ENCODE measurements at regions not wholly inside any gene's neighbourhood (a gene's known extent, or its start where the extent isn't known, plus 50 kb on each side); places are given as distances from the start of the nearest gene placed in this dataset.

DNA sequence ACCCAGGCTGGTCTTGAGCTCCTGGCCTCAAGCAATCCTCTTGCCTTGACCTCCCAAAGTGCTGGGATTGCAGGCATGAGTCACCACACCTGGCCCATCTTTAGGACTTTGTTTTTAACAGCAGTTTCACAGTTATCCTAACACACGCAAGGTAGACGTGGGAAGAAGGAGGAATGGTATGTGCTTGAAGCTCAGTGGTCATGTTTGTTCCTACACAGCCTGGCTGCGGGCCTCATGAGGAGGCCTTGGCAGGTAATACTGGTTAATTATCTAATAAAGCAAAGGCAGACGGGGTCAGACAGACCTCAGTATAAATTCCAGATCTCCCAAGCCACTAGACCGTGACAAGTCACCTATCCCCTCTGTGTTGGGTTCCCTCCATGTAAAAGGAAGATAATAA, 271.8 kb downstream of the PCNX1 start:
- H3K36me3 ChIP-seq (ENCODE audit: insufficient read depth, insufficient read length, low read length), result no peaks in the 10 kb centered on the region
- no peaks in the 10 kb centered on the region for H3K9me3 ChIP-seq (ENCODE audit: insufficient read depth, low read length)
- no peak overlapping the region for H3K4me3 ChIP-seq (ENCODE audit: insufficient read length, low read depth)
- H3K9ac ChIP-seq (ENCODE audit: insufficient read length, low read depth), result no peak overlapping the region
- TF ChIP-seq ZNF274 (IDR thresholded peaks at IDR 0.05; ENCODE audit: low read depth, low read length), result no peak
- TF ChIP-seq SUZ12 (IDR thresholded peaks at IDR 0.05; ENCODE audit: extremely low read depth, insufficient read depth, insufficient read length), result no peak
- TF ChIP-seq YY1 (IDR thresholded peaks at IDR 0.05; ENCODE audit: insufficient read depth, insufficient read length), result no peak
- no peak for DNase-seq (ENCODE audit: low read depth, low spot score)
- H3K27me3 ChIP-seq (ENCODE audit: insufficient read depth, insufficient read length), result no peaks in the 10 kb centered on the region
- peaks cover 3% of the 10 kb centered on the region for H3K4me1 ChIP-seq (ENCODE audit: insufficient read depth, insufficient read length)

GRCh38 chr14:71180397-71180796, 273.1 kb downstream of the PCNX1 start:
- Histone ChIP-seq H3K4me3 (ENCODE audit: insufficient read length, low read depth) (no peak overlapping the region), H3K27me3 (ENCODE audit: insufficient read depth, insufficient read length) (no peaks in the 10 kb centered on the region), H3K36me3 (ENCODE audit: insufficient read depth, insufficient read length, low read length) (no peaks in the 10 kb centered on the region), H3K9me3 (ENCODE audit: insufficient read depth, low read length) (no peaks in the 10 kb centered on the region), H3K4me1 (ENCODE audit: insufficient read depth, insufficient read length) (peaks cover 3% of the 10 kb centered on the region), H3K9ac (ENCODE audit: insufficient read length, low read depth) (no peak overlapping the region)
- no peak for TF ChIP-seq SUZ12 (IDR thresholded peaks at IDR 0.05; ENCODE audit: extremely low read depth, insufficient read depth, insufficient read length)
- TF ChIP-seq YY1 (IDR thresholded peaks at IDR 0.05; ENCODE audit: insufficient read depth, insufficient read length), result no peak
- TF ChIP-seq ZNF274 (IDR thresholded peaks at IDR 0.05; ENCODE audit: low read depth, low read length), result no peak
- DNase-seq (ENCODE audit: low read depth, low spot score), result no peak

DNA sequence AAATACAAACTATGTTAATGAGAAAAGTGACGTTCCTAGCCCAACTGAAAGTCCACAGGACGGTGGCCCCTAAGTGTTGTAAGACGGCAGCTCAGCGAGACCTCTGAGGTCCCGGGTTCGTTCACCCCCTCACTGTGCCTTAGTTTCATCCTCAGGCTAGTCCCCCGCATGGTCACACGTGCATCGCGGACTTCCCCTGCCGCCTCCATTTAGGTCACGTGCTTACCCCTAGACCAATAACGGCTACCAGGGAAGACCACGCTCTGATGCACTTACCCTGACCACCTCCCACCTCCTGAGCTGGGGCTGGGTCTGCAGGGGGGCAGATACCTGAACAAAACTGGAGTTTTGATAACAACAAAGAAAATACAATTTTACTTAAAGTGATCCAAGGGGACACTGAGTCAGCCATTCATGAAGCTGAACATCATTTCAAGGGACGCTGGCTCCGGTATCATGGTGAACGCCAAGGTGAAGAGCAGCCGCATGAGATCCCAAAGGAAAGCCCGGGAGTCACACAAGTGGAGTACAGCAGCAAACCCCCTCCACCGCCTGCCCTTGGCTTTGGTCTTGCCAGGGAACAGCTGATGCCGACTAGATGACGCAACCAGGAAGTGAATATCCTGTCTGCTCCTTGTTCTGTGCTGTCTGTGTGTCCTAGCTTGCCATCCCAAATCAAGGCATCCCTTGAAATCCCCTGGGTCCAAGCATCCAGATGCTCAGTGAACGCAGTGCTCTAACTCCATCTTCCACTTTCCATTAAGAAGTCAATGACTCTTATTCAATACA, 274.1 kb downstream of the PCNX1 start:
- Histone ChIP-seq H3K9me3 (ENCODE audit: insufficient read depth, low read length) (no peaks in the 10 kb centered on the region), H3K4me3 (ENCODE audit: insufficient read length, low read depth) (no peak overlapping the region), H3K9ac (ENCODE audit: insufficient read length, low read depth) (no peak overlapping the region), H3K36me3 (ENCODE audit: insufficient read depth, insufficient read length, low read length) (no peaks in the 10 kb centered on the region), H3K27me3 (ENCODE audit: insufficient read depth, insufficient read length) (no peaks in the 10 kb centered on the region), H3K4me1 (ENCODE audit: insufficient read depth, insufficient read length) (peaks cover 3% of the 10 kb centered on the region)
- no peak for TF ChIP-seq YY1 (IDR thresholded peaks at IDR 0.05; ENCODE audit: insufficient read depth, insufficient read length)
- TF ChIP-seq SUZ12 (IDR thresholded peaks at IDR 0.05; ENCODE audit: extremely low read depth, insufficient read depth, insufficient read length), result no peak
- no peak for TF ChIP-seq ZNF274 (IDR thresholded peaks at IDR 0.05; ENCODE audit: low read depth, low read length)
- DNase-seq (ENCODE audit: low read depth, low spot score), result no peak

GRCh38 chr14:71183876-71184689, 276.8 kb downstream of the PCNX1 start:
- Histone ChIP-seq H3K4me1 (ENCODE audit: insufficient read depth, insufficient read length) (peaks cover 7% of the 10 kb centered on the region), H3K36me3 (ENCODE audit: insufficient read depth, insufficient read length, low read length) (no peaks in the 10 kb centered on the region), H3K27me3 (ENCODE audit: insufficient read depth, insufficient read length) (no peaks in the 10 kb centered on the region), H3K4me3 (ENCODE audit: insufficient read length, low read depth) (no peak overlapping the region), H3K9ac (ENCODE audit: insufficient read length, low read depth) (no peak overlapping the region), H3K9me3 (ENCODE audit: insufficient read depth, low read length) (no peaks in the 10 kb centered on the region)
- TF ChIP-seq ZNF274 (IDR thresholded peaks at IDR 0.05; ENCODE audit: low read depth, low read length) (no peak), SUZ12 (IDR thresholded peaks at IDR 0.05; ENCODE audit: extremely low read depth, insufficient read depth, insufficient read length) (no peak), YY1 (IDR thresholded peaks at IDR 0.05; ENCODE audit: insufficient read depth, insufficient read length) (no peak)
- DNase-seq (ENCODE audit: low read depth, low spot score), result no peak

DNA sequence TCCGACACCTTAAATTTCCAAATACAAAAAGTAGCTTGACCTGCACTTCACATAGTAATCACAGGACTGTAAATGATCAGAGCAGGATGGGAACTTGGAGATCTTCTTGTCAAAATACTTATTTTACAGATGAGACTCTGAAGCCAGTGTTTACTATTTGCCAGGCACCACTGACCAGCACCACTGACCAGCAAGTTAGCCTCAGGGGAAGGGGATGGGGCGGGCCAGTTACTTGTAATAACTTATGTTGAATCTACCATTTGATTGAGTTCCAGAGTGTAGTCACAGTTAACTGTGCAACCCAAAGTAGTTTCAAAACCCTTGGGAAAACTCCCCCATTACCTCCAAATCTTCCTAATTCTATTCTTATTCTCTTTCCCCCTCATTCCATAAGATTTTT, 278.4 kb downstream of the PCNX1 start:
- no peaks in the 10 kb centered on the region for H3K9me3 ChIP-seq (ENCODE audit: insufficient read depth, low read length)
- DNase-seq (ENCODE audit: low read depth, low spot score), result no peak
- no peaks in the 10 kb centered on the region for H3K27me3 ChIP-seq (ENCODE audit: insufficient read depth, insufficient read length)
- H3K36me3 ChIP-seq (ENCODE audit: insufficient read depth, insufficient read length, low read length), result no peaks in the 10 kb centered on the region
- H3K9ac ChIP-seq (ENCODE audit: insufficient read length, low read depth), result no peak overlapping the region
- H3K4me1 ChIP-seq (ENCODE audit: insufficient read depth, insufficient read length), result peaks cover 10% of the 10 kb centered on the region
- H3K4me3 ChIP-seq (ENCODE audit: insufficient read length, low read depth), result no peak overlapping the region
- TF ChIP-seq YY1 (IDR thresholded peaks at IDR 0.05; ENCODE audit: insufficient read depth, insufficient read length) (no peak), ZNF274 (IDR thresholded peaks at IDR 0.05; ENCODE audit: low read depth, low read length) (no peak), SUZ12 (IDR thresholded peaks at IDR 0.05; ENCODE audit: extremely low read depth, insufficient read depth, insufficient read length) (no peak)

DNA sequence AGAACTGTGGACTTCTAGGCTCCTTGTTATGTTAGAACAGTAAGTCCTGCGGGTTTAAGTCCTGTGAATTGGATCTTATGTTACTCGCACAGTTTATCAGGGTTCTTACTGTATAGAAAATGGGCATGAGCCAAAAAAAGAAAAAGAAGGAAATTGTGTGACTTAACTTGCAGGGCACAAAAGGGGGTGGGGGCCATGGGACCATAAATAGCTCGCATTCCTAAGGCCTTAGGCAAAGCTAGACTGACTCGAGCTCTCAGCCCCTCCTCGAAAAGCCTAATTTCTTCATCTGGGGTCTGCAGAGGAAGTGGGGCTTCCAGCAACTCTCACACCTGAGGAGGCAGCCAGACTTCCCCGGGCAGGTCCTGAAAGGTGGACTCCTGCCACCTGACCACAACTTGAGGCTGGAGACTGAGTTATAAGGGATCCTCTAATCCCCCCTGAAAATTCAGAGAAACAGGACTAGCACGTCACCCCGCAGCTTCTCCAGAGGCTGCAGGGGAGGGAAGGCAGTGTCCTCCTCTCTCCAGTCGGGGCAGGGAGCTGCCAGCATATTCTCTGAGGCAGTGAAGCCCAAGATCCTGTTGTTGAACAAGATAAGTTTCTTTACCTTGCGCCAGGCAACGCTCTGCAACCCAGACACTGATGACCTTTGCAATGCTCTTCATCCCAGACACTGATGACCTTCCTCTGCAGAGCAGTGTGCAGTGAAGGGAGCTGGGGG, 280.5 kb downstream of the PCNX1 start:
- Histone ChIP-seq H3K9me3 (ENCODE audit: insufficient read depth, low read length) (no peaks in the 10 kb centered on the region), H3K9ac (ENCODE audit: insufficient read length, low read depth) (peak overlapping the region; percentile 50), H3K4me1 (ENCODE audit: insufficient read depth, insufficient read length) (peaks cover 10% of the 10 kb centered on the region), H3K27me3 (ENCODE audit: insufficient read depth, insufficient read length) (no peaks in the 10 kb centered on the region), H3K36me3 (ENCODE audit: insufficient read depth, insufficient read length, low read length) (no peaks in the 10 kb centered on the region), H3K4me3 (ENCODE audit: insufficient read length, low read depth) (no peak overlapping the region)
- DNase-seq (ENCODE audit: low read depth, low spot score), result no peak
- TF ChIP-seq YY1 (IDR thresholded peaks at IDR 0.05; ENCODE audit: insufficient read depth, insufficient read length) (no peak), SUZ12 (IDR thresholded peaks at IDR 0.05; ENCODE audit: extremely low read depth, insufficient read depth, insufficient read length) (no peak), ZNF274 (IDR thresholded peaks at IDR 0.05; ENCODE audit: low read depth, low read length) (no peak)
